Esophagus squamous epithelium (tissue), 4 donors: ENCODE measurements at regions not wholly inside any gene's neighbourhood (a gene's known extent, or its start where the extent isn't known, plus 50 kb on each side); places are given as distances from the start of the nearest gene placed in this dataset.
"Not testable (repeated sequence)": the region's sequence is repeated elsewhere in the genome, so short reads cannot be mapped to it uniquely, and the experiment has no call there.

Experiments
- POLR2A ChIP-seq, 4 donors: fragments of 450-650 bp; IDR thresholded peaks; one replicate each; pipeline ENCODE4 v1.6.1; 2017; ENCODE audit warnings: antibody characterized with exemption in 4 of 4, mild to moderate bottlenecking in 4 of 4, moderate library complexity in 3 of 4
- TF ChIP-seq, protein P1 (sequence below), 6 experiments: fragments of 450-650 bp in 4 of 6; fragments of 200-600 bp in 2 of 6; sonication (generic) in 2 of 6; IDR thresholded peaks; one replicate each; pipeline ENCODE4 v1.5.1; 2016 to 2019; ENCODE audit warnings: antibody characterized with exemption in 6 of 6, mild to moderate bottlenecking in 4 of 6, moderate library complexity in 4 of 6

DNA sequence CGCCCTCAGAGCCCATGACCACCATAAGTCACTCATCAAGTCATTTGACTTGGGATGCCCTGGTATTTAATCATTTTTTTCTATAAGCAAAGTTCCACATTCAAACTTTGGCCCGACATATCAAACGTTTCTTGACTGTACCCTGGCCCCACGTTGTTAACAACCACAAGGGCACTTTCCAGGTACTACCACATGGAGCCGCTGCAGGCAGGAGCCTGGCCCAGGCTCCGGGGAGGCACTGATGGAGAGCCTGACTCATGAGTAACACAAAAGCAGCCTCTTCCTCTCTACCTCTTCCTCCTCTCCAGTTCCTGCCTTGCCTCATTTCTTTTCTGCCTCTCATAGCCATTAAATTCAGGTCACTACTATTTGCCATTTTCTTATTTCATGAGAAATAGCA is 95.9 kb upstream of the ADORA2B start:
- TF ChIP-seq, protein P1, sequence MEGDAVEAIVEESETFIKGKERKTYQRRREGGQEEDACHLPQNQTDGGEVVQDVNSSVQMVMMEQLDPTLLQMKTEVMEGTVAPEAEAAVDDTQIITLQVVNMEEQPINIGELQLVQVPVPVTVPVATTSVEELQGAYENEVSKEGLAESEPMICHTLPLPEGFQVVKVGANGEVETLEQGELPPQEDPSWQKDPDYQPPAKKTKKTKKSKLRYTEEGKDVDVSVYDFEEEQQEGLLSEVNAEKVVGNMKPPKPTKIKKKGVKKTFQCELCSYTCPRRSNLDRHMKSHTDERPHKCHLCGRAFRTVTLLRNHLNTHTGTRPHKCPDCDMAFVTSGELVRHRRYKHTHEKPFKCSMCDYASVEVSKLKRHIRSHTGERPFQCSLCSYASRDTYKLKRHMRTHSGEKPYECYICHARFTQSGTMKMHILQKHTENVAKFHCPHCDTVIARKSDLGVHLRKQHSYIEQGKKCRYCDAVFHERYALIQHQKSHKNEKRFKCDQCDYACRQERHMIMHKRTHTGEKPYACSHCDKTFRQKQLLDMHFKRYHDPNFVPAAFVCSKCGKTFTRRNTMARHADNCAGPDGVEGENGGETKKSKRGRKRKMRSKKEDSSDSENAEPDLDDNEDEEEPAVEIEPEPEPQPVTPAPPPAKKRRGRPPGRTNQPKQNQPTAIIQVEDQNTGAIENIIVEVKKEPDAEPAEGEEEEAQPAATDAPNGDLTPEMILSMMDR (IDR thresholded peaks at IDR 0.05): peak in 5 of 6 experiments; percentile 22 to 62 (median 31)
- not testable (repeated sequence) for TF ChIP-seq POLR2A (IDR thresholded peaks at IDR 0.05)
